ENCODE measurements at regions not wholly inside any gene's neighbourhood (a gene's known extent, or its start where the extent isn't known, plus 50 kb on each side); places are given as distances from the start of the nearest gene placed in this dataset.

DNA sequence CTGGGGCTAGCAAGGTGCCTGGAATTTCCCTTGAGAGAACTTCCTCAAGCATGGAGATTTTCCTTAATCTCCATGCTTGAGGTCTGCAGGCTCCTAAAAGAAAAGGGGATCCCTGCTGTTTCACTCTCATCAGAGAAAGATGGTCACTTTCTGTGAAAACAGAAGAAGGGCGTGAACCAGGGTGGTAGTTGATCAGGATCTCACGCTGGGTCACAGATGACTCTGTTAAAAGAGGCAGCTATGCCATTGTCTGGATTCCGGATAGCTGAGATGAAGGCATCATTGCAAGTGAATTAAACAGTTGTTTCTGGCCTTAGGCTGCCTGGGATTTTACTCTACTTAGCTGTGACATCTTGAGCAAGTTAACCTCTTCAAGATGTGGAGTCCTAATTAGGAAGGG is 525.9 kb downstream of the TYW1 start:
- Histone ChIP-seq H3K4me1 (peaks cover 0 to 11% of the 10 kb centered on the region in 2 donors), H3K27ac (no peak overlapping the region), H3K9me3 (no peaks in the 10 kb centered on the region), H3K27me3 (no peaks in the 10 kb centered on the region), H3K36me3 (no peaks in the 10 kb centered on the region), H3K4me3 (no peak overlapping the region)
- in situ Hi-C loops (cut with MboI; ENCODE audit: low sequenced_read_pairs in 4 of 4): no loop called here
- TF ChIP-seq POLR2A (IDR thresholded peaks at IDR 0.05): no peak
- TF ChIP-seq CTCF (IDR thresholded peaks at IDR 0.05 in 4 of 5, conservative IDR thresholded peaks at IDR 0.05 in 1 of 5): no peak
- no peak for DNase-seq
- intact Hi-C loops (cut with DNase I; ENCODE audit: low total_unique reads): no loop called here
- no peak for ATAC-seq

- Histone ChIP-seq H3K4me1 (peaks cover 0 to 3% of the 10 kb centered on the region in 2 donors), H3K36me3 (no peaks in the 10 kb centered on the region), H3K4me3 (no peak overlapping the region), H3K9me3 (no peaks in the 10 kb centered on the region), H3K27ac (no peak overlapping the region), H3K27me3 (no peaks in the 10 kb centered on the region)
- ATAC-seq (no peak), DNase-seq (no peak)
- intact Hi-C loops (cut with DNase I; ENCODE audit: low total_unique reads) (no loop called here), in situ Hi-C loops (cut with MboI; ENCODE audit: low sequenced_read_pairs in 4 of 4) (no loop called here)
- TF ChIP-seq CTCF (IDR thresholded peaks at IDR 0.05 in 4 of 5, conservative IDR thresholded peaks at IDR 0.05 in 1 of 5) (no peak), POLR2A (IDR thresholded peaks at IDR 0.05) (no peak)
Observed at GRCh38 chr7:67523713-67524112, 527.1 kb downstream of the TYW1 start.

- ATAC-seq (no peak), DNase-seq (no peak)
- Histone ChIP-seq H3K4me3 (no peak overlapping the region), H3K27me3 (no peaks in the 10 kb centered on the region), H3K27ac (no peak overlapping the region), H3K9me3 (no peaks in the 10 kb centered on the region), H3K36me3 (no peaks in the 10 kb centered on the region), H3K4me1 (no peaks in the 10 kb centered on the region)
- intact Hi-C loops (cut with DNase I; ENCODE audit: low total_unique reads): no loop called here
- TF ChIP-seq CTCF (IDR thresholded peaks at IDR 0.05 in 4 of 5, conservative IDR thresholded peaks at IDR 0.05 in 1 of 5): no peak
- no peak for TF ChIP-seq POLR2A (IDR thresholded peaks at IDR 0.05)
- in situ Hi-C loops (cut with MboI; ENCODE audit: low sequenced_read_pairs in 4 of 4): no loop called here
Observed at GRCh38 chr7:67525588-67525987, 529.0 kb downstream of the TYW1 start.

DNA sequence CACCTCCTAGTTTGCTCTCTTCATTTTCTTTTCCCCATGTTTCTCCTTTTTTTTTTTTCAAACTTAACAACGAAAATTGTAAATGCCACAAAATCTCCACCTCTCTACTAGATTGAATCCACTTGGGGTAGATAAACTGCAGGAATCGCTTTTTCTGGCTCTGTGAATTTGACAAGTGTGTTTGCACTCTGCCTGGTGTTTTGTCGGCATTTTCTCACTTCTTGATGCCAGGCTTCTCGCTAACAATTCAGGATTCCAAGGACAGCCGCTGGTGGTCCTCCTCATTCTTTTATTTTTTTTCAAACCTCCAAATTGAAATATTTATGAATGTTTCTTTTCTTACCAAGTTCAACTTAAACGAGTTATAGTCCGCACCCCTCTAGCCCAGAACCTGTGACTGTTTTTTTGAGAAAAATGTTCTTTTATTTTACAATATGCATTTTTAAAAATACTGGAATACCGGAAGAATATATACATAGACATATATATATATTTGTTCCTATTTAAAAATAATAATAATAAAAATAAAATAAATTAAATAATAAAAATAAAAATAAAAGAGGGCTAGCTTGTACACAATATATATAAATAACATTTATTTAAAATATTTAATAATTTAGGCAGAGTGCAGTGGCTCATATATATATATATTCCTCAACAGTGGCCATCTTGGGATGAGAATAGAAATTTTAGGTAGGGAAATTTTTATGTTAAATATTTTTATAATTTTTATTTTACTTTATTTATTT is 538.8 kb downstream of the TYW1 start:
- no peak for DNase-seq
- no peaks in the 10 kb centered on the region for H3K9me3 ChIP-seq
- intact Hi-C loops (cut with DNase I; ENCODE audit: low total_unique reads): no loop called here
- no peaks in the 10 kb centered on the region for H3K4me1 ChIP-seq
- TF ChIP-seq POLR2A (IDR thresholded peaks at IDR 0.05): no peak
- no peak for TF ChIP-seq CTCF (IDR thresholded peaks at IDR 0.05 in 4 of 5, conservative IDR thresholded peaks at IDR 0.05 in 1 of 5)
- no peak overlapping the region for H3K4me3 ChIP-seq
- no peaks in the 10 kb centered on the region for H3K36me3 ChIP-seq
- in situ Hi-C loops (cut with MboI; ENCODE audit: low sequenced_read_pairs in 4 of 4): no loop called here
- no peaks in the 10 kb centered on the region for H3K27me3 ChIP-seq
- ATAC-seq: no peak
- no peak overlapping the region for H3K27ac ChIP-seq

- in situ Hi-C loops (cut with MboI; ENCODE audit: low sequenced_read_pairs in 4 of 4): no loop called here
Observed at GRCh38 chr7:67542916-67543315, 546.3 kb downstream of the TYW1 start.

More at GRCh38 chr7:67542916-67543315, 546.3 kb downstream of the TYW1 start:
- DNase-seq: no peak
- no peak for ATAC-seq
- no peaks in the 10 kb centered on the region for H3K27me3 ChIP-seq
- H3K4me3 ChIP-seq: no peak overlapping the region
- intact Hi-C loops (cut with DNase I; ENCODE audit: low total_unique reads): no loop called here
- no peaks in the 10 kb centered on the region for H3K36me3 ChIP-seq
- H3K9me3 ChIP-seq: no peaks in the 10 kb centered on the region
- no peaks in the 10 kb centered on the region for H3K4me1 ChIP-seq
- H3K27ac ChIP-seq: no peak overlapping the region
- no peak for TF ChIP-seq POLR2A (IDR thresholded peaks at IDR 0.05)
- no peak for TF ChIP-seq CTCF (IDR thresholded peaks at IDR 0.05 in 4 of 5, conservative IDR thresholded peaks at IDR 0.05 in 1 of 5)

Measured in gastrocnemius medialis (tissue), 4 donors.